Activated CD8-positive, alpha-beta T cell treated with anti-CD3 and anti-CD28 coated beads for 36 hours (primary cell): ENCODE measurements at regions not wholly inside any gene's neighbourhood (a gene's known extent, or its start where the extent isn't known, plus 50 kb on each side); places are given as distances from the start of the nearest gene placed in this dataset.
A peak's percentile ranks its signal among the peaks of the same experiment; 100 is the strongest.

ENCODE experiments used
- ATAC-seq: fragments of 200-7000 bp; cut with Tn5 transposase; one replicate; pipeline ENCODE4 v1.10.0; 2021; ENCODE audit warnings: mild to moderate bottlenecking, moderate library complexity
- CTCF ChIA-PET: fragments of 350-600 bp; sonication (Branson Sonifier 250); formaldehyde crosslinking; loops from one replicate; lab custom pipeline; 2021; ENCODE audit warnings: antibody characterized with exemption; lab: Charles Lee
- POLR2A ChIA-PET: fragments of 350-600 bp; sonication (Branson Sonifier 250); formaldehyde crosslinking; loops from one replicate; lab custom pipeline; 2021; ENCODE audit warnings: antibody characterized with exemption; lab: Charles Lee
- DNase-seq: peaks from one replicate; pipeline ENCODE4 v3.0.0-alpha.2; 2020
- H3K27ac Mint-ChIP-seq: one replicate; pipeline ENCODE4 v1.8.0; 2021; ENCODE audit warnings: mild to moderate bottlenecking, mixed read lengths
- H3K27me3 Mint-ChIP-seq: one replicate; pipeline ENCODE4 v1.8.0; 2021; ENCODE audit warnings: mixed read lengths
- H3K36me3 Mint-ChIP-seq: one replicate; pipeline ENCODE4 v1.8.0; 2021; ENCODE audit warnings: low read depth, mixed read lengths
- H3K4me1 Mint-ChIP-seq: one replicate; pipeline ENCODE4 v1.8.0; 2021; ENCODE audit warnings: low read depth, mixed read lengths
- H3K4me3 Mint-ChIP-seq: one replicate; pipeline ENCODE4 v1.8.0; 2021; ENCODE audit warnings: mild to moderate bottlenecking, moderate library complexity, mixed read lengths
- H3K9me3 Mint-ChIP-seq: one replicate; pipeline ENCODE4 v1.8.0; 2021; ENCODE audit warnings: mixed read lengths
- CTCF ChIP-seq: fragments of 200-600 bp; IDR thresholded peaks from one replicate; pipeline ENCODE4 v1.8.0; 2022; ENCODE audit warnings: antibody characterized with exemption, mild to moderate bottlenecking
- intact Hi-C: fragments of 100-400 bp; cut with micrococcal nuclease; formaldehyde crosslinking; loops from one replicate; pipeline ENCODE4 v1.10.0; 2022

DNA sequence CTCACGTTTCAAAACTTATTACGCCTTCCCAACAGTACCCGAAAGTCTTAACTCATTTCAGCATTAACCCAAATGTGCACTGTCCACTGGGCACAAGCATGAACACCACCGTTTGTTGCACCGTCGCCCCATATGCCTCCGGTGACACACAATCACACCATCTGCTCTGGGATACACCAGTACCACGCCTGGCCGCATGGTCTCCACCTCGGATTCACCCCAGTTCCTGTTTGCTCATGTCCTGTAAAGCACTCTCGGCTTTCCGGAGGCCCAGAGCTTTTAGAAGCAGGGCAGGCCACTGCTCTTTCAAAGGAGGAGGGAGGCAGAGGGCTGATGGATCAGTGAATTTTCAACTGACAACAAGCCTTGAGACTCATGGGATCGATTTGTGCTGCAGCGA is 1570.0 kb upstream of the DEFB115 start:
- ChIA-PET CTCF (no interaction called here), POLR2A (no interaction called here)
- intact Hi-C loops, result no loop called here
- peaks cover 4% of the 10 kb centered on the region for H3K36me3 Mint-ChIP-seq
- H3K4me3 Mint-ChIP-seq, result no peak overlapping the region
- H3K9me3 Mint-ChIP-seq, result peaks cover 13% of the 10 kb centered on the region
- no peaks in the 10 kb centered on the region for H3K27me3 Mint-ChIP-seq
- ATAC-seq (no peak), DNase-seq (no peak)
- H3K27ac Mint-ChIP-seq, result no peak overlapping the region
- H3K4me1 Mint-ChIP-seq, result peaks cover 3% of the 10 kb centered on the region
- TF ChIP-seq CTCF, result no peak

DNA sequence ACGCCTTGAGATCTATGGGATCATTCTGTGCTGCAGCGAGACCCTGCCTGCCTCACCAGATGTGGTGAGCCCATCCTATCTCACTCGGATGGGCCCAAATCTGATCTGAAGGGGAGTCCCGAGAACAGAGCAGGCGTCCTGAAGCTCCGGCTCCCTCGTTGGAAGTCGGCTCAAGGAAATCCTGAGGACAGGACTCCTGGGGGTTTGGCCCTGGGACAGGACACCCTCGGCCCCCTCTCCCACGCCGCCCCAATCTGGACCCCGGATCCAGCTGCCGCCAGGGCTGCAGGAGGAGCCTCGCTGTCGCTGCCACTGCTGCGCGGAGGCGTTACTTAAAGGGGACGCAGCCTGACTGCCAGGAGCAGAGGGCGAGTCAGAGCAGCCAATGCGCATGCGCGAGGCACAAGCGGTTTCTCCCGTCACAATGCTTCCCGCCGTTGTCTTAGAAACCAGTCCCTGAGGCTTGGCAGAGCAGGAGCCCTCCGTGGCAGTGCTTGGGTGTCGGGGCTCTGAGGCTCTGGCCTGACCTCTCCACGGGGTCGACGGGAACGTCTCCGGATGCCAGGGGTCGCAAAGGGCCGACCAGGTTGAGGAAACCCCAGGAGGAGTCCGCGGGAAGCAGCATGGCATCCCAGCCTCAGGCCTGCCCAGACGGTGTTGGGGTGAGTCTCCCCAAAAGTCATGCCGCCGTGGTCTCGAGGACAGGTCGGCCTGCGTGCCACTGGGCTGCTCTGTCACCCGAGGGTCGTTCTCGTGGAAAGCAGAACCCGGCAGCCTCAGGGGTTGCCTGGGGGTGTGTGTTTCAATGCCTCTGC is 1567.8 kb upstream of the DEFB115 start:
- ATAC-seq, result peak; percentile 94
- ChIA-PET POLR2A (no interaction called here), CTCF (no interaction called here)
- H3K4me1 Mint-ChIP-seq, result peaks cover 3% of the 10 kb centered on the region
- peak; percentile 66 for DNase-seq
- no peaks in the 10 kb centered on the region for H3K27me3 Mint-ChIP-seq
- H3K4me3 Mint-ChIP-seq, result peak overlapping the region; percentile 58
- intact Hi-C loops, result no loop called here
- H3K27ac Mint-ChIP-seq, result peak overlapping the region; percentile 80
- peaks cover 4% of the 10 kb centered on the region for H3K36me3 Mint-ChIP-seq
- TF ChIP-seq CTCF, result no peak
- H3K9me3 Mint-ChIP-seq, result peaks cover 15% of the 10 kb centered on the region

DNA sequence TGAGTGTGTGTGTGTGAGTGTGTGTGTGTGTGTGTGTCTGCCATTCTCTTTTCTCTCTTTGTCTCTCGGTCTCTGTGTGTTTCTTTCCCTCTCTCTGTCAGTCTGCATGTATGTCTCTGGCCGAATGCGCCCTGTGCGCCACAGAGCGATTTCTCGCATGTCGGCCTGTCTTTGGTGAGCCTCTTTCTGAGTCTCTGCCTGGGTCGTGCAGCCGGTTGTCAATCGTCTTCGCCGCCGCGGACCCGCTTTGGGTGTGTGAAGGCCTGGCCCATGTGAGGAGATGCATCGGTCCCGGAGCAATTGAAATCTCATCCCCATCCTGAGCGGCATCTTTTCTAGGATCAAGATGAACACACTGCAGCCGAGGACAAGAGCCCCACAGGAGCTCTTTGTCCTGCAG is 1567.2 kb upstream of the DEFB115 start:
- no peak for DNase-seq
- H3K4me3 Mint-ChIP-seq, result no peak overlapping the region
- CTCF ChIA-PET, result no interaction called here
- H3K27me3 Mint-ChIP-seq, result no peaks in the 10 kb centered on the region
- peaks cover 22% of the 10 kb centered on the region for H3K9me3 Mint-ChIP-seq
- no peak for ATAC-seq
- H3K27ac Mint-ChIP-seq, result no peak overlapping the region
- intact Hi-C loops, result no loop called here
- H3K36me3 Mint-ChIP-seq, result peaks cover 4% of the 10 kb centered on the region
- no peak for TF ChIP-seq CTCF
- POLR2A ChIA-PET, result no interaction called here
- peaks cover 3% of the 10 kb centered on the region for H3K4me1 Mint-ChIP-seq

GRCh38 chr20:29740601-29740950 is 1516.9 kb upstream of the DEFB115 start:
- intact Hi-C loops, result no loop called here
- no peak for ATAC-seq
- no peak for TF ChIP-seq CTCF
- ChIA-PET POLR2A (no interaction called here), CTCF (no interaction called here)
- H3K27me3 Mint-ChIP-seq, result peaks cover 2% of the 10 kb centered on the region
- no peak for DNase-seq
- no peak overlapping the region for H3K4me3 Mint-ChIP-seq
- no peaks in the 10 kb centered on the region for H3K4me1 Mint-ChIP-seq
- H3K27ac Mint-ChIP-seq, result no peak overlapping the region
- H3K36me3 Mint-ChIP-seq, result peaks cover 4% of the 10 kb centered on the region
- peaks cover 26% of the 10 kb centered on the region for H3K9me3 Mint-ChIP-seq

DNA sequence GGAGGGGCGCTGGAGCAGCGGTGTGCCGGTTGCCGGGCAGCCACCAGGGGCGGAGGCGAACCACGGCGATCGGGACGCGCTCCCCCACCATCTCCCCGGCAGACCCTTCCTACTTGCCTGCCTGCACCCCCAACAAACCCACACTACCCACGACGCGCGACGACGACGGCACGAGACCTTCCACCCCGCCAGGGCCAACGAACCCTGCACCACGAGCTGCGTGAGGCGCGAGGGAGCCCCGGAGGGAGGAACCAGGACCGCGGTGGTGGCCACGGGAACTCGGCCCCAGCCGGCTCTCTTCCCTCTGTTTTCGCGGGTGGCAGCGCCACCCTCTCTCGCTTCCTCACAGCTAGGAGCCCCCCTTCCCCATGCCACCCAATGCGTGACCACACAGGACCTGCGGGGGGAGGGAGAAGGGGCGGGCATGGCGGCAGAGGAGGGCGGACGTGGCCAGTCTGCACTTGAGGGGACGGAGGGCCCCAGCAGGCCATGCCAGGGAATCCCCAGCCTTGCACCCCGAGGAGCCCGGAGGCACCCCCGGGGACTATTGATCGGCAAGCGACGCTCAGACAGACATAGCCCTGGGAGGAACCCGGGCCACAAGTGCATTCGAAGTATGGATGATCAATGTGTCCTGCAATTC is 1516.4 kb upstream of the DEFB115 start:
- peaks cover 4% of the 10 kb centered on the region for H3K36me3 Mint-ChIP-seq
- no peak for ATAC-seq

More for the DNA sequence above, 1516.4 kb upstream of the DEFB115 start:
- ChIA-PET POLR2A (no interaction called here), CTCF (no interaction called here)
- intact Hi-C loops, result no loop called here
- H3K9me3 Mint-ChIP-seq, result peaks cover 27% of the 10 kb centered on the region
- no peak for TF ChIP-seq CTCF
- peak overlapping the region; percentile 50 for H3K4me3 Mint-ChIP-seq
- no peaks in the 10 kb centered on the region for H3K4me1 Mint-ChIP-seq
- no peak overlapping the region for H3K27ac Mint-ChIP-seq
- no peak for DNase-seq
- H3K27me3 Mint-ChIP-seq, result peaks cover 2% of the 10 kb centered on the region
